ENCODE measurements at regions not wholly inside any gene's neighbourhood (a gene's known extent, or its start where the extent isn't known, plus 50 kb on each side); places are given as distances from the start of the nearest gene placed in this dataset.
"Not testable (repeated sequence)": the region's sequence is repeated elsewhere in the genome, so short reads cannot be mapped to it uniquely, and the experiment has no call there.

- DNase-seq: no peak
Measured at GRCh38 chr11:129702410-129703398, 112.9 kb upstream of the TMEM45B start.

- DNase-seq: no peak
Measured at GRCh38 chr11:129703846-129704245, 111.8 kb upstream of the TMEM45B start.

- DNase-seq: no peak
Measured at GRCh38 chr11:129704831-129705230, 110.8 kb upstream of the TMEM45B start.

GRCh38 chr11:129705341-129705740 is 110.3 kb upstream of the TMEM45B start:
- no peak for DNase-seq

GRCh38 chr11:129705933-129706332 is 109.7 kb upstream of the TMEM45B start:
- DNase-seq: no peak

GRCh38 chr11:129709801-129710398 is 105.7 kb upstream of the TMEM45B start:
- no peak for DNase-seq

GRCh38 chr11:129710423-129710822 is 105.2 kb upstream of the TMEM45B start:
- no peak for DNase-seq

GRCh38 chr11:129711760-129712159 is 103.9 kb upstream of the TMEM45B start:
- DNase-seq: no peak

GRCh38 chr11:129712486-129713240 is 103.0 kb upstream of the TMEM45B start:
- DNase-seq: not testable (repeated sequence)

GRCh38 chr11:129719037-129719436 is 96.6 kb upstream of the TMEM45B start:
- DNase-seq: no peak

GRCh38 chr11:129720156-129720555 is 95.5 kb upstream of the TMEM45B start:
- no peak for DNase-seq

- no peak for DNase-seq
Measured at GRCh38 chr11:129720994-129721393, 94.7 kb upstream of the TMEM45B start.

- no peak for DNase-seq
Measured at GRCh38 chr11:129721685-129722084, 94.0 kb upstream of the TMEM45B start.

GRCh38 chr11:129722529-129722928 is 93.1 kb upstream of the TMEM45B start:
- DNase-seq: no peak

GRCh38 chr11:129723146-129723760 is 92.4 kb upstream of the TMEM45B start:
- no peak for DNase-seq

GRCh38 chr11:129723761-129724162 is 91.9 kb upstream of the TMEM45B start:
- DNase-seq: peak; percentile 31

GRCh38 chr11:129724866-129725265 is 90.8 kb upstream of the TMEM45B start:
- no peak for DNase-seq

- DNase-seq: no peak
Measured at GRCh38 chr11:129726179-129726578, 89.5 kb upstream of the TMEM45B start.

GRCh38 chr11:129728581-129728980 is 87.1 kb upstream of the TMEM45B start:
- peak; percentile 92 for DNase-seq

- peak; percentile 39 for DNase-seq
Measured at GRCh38 chr11:129729216-129729615, 86.4 kb upstream of the TMEM45B start.

GRCh38 chr11:129729823-129730222 is 85.8 kb upstream of the TMEM45B start:
- DNase-seq: no peak

GRCh38 chr11:129731316-129731715 is 84.3 kb upstream of the TMEM45B start:
- DNase-seq: peak; percentile 17

- DNase-seq: no peak
Measured at GRCh38 chr11:129732941-129733340, 82.7 kb upstream of the TMEM45B start.
